Loucy (cell line): ENCODE measurements at regions not wholly inside any gene's neighbourhood (a gene's known extent, or its start where the extent isn't known, plus 50 kb on each side); places are given as distances from the start of the nearest gene placed in this dataset.

Source experiments
- CTCF ChIP-seq: fragments of 200-600 bp; sonication (generic); conservative IDR thresholded peaks from 2 replicates; pipeline ENCODE4 v1.5.1; 2014; ENCODE audit warnings: mild to moderate bottlenecking, antibody characterized with exemption, low read length
- EZH2phosphoT487 ChIP-seq: fragments of 200-600 bp; IDR thresholded peaks from 2 replicates; pipeline ENCODE4 v1.6.1; 2018; ENCODE audit warnings: antibody characterized with exemption, mild to moderate bottlenecking, moderate library complexity, borderline replicate concordance

DNA sequence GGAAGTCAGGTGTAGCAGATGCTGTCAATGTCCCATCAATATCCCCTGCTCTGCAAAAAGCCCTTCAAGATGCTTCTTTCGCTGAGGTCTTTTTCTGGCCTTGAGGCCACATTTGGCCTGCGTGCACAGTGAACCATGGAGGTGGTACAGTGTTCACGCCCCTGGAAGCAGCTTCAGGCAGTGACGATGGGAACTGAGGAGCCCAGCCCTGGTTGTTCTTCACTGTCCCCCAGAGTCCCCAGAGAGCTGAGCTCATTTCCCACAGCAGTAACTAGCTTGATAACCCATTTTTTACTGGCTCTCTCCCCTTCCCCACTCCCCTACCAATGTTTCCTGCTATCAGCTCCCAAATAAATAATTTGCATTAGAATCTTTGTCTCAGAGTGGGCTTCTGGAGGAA, 76.5 kb downstream of the OLIG1 start:
- TF ChIP-seq CTCF: no peak
- no peak for TF ChIP-seq EZH2phosphoT487
